ENCODE measurements at regions not wholly inside any gene's neighbourhood (a gene's known extent, or its start where the extent isn't known, plus 50 kb on each side); places are given as distances from the start of the nearest gene placed in this dataset.

DNA sequence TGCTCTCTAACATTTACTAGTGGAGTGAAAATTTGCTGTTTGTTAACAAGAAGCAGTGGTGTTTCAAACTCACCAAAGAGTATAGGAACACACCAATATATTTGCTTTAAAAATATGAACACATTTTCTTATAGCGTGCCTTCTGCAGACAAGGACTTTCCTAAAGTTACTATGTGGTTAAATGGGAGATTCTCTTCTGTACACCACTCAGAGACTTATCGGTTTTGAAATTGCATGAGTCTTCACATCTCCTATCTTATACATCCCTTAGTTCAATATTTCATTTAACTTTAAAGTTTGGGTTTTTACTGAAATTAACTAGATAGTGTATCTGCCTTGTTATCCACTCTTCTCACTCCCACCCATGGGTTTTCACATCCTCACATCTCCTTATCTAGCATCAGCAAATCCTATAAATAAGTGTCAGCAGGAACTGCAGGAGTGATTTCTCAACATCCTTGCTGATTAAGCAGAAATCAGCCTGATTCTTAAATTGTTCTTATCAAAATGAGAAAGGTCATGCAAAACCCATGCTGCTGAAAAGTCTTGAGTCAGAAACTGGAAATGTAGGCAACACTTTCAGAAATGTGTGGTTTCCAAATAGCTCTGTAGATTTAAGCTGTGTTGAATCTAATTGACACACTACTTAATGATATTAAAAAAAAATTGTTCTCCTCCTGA lies 1075.6 kb upstream of the GJE1 start:
- TF ChIP-seq, protein P1, sequence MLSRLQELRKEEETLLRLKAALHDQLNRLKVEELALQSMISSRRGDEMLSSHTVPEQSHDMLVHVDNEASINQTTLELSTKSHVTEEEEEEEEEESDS (CRISPR knock-in tag; IDR thresholded peaks at IDR 0.05), result no peak
- TF ChIP-seq MXI1 (IDR thresholded peaks at IDR 0.05; ENCODE audit: low read depth, low read length) (no peak), ZNF76 (CRISPR knock-in tag; IDR thresholded peaks at IDR 0.05; ENCODE audit: borderline replicate concordance) (no peak), POLR2AphosphoS5 (IDR thresholded peaks at IDR 0.05; ENCODE audit: control insufficient read depth, insufficient read depth, low read depth, low read length) (no peak), CREM (IDR thresholded peaks at IDR 0.05; ENCODE audit: low read depth) (no peak), C11orf30 (IDR thresholded peaks at IDR 0.05; ENCODE audit: low read depth) (no peak), JUND (IDR thresholded peaks at IDR 0.05; ENCODE audit: borderline replicate concordance, low read depth, low read length) (no peak), JUND (tag; IDR thresholded peaks at IDR 0.05; ENCODE audit: borderline replicate concordance, low read depth, low read length) (no peak), ZNF311 (CRISPR knock-in tag; IDR thresholded peaks at IDR 0.05) (no peak)
- TF ChIP-seq, protein P2, sequence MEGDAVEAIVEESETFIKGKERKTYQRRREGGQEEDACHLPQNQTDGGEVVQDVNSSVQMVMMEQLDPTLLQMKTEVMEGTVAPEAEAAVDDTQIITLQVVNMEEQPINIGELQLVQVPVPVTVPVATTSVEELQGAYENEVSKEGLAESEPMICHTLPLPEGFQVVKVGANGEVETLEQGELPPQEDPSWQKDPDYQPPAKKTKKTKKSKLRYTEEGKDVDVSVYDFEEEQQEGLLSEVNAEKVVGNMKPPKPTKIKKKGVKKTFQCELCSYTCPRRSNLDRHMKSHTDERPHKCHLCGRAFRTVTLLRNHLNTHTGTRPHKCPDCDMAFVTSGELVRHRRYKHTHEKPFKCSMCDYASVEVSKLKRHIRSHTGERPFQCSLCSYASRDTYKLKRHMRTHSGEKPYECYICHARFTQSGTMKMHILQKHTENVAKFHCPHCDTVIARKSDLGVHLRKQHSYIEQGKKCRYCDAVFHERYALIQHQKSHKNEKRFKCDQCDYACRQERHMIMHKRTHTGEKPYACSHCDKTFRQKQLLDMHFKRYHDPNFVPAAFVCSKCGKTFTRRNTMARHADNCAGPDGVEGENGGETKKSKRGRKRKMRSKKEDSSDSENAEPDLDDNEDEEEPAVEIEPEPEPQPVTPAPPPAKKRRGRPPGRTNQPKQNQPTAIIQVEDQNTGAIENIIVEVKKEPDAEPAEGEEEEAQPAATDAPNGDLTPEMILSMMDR (IDR thresholded peaks at IDR 0.05 in 2 of 3, conservative IDR thresholded peaks at IDR 0.05 in 1 of 3; ENCODE audit: insufficient read depth in 2 of 3, low read depth in 1 of 3, low read length in 3 of 3), result no peak
- TF ChIP-seq, protein P3, sequence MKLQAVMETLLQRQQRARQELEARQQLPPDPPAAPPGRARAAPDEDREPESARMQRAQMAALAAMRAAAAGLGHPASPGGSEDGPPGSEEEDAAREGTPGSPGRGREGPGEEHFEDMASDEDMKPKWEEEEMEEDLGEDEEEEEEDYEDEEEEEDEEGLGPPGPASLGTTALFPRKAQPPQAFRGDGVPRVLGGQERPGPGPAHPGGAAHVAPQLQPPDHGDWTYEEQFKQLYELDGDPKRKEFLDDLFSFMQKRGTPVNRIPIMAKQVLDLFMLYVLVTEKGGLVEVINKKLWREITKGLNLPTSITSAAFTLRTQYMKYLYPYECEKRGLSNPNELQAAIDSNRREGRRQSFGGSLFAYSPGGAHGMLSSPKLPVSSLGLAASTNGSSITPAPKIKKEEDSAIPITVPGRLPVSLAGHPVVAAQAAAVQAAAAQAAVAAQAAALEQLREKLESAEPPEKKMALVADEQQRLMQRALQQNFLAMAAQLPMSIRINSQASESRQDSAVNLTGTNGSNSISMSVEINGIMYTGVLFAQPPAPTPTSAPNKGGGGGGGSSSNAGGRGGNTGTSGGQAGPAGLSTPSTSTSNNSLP (IDR thresholded peaks at IDR 0.05; ENCODE audit: borderline replicate concordance, low read depth, low read length), result no peak

All from K562 (cell line).